GM19452 (cell line): ENCODE measurements at regions not wholly inside any gene's neighbourhood (a gene's known extent, or its start where the extent isn't known, plus 50 kb on each side); places are given as distances from the start of the nearest gene placed in this dataset.

Experiments used
- ATAC-seq: cut with Tn5 transposase; IDR thresholded peaks from one replicate; pipeline ENCODE4 v1.9.1; 2021; ENCODE audit not compliant: unreplicated experiment

- no peak for ATAC-seq
Observed at GRCh38 chr6:22804620-22805261, 235.4 kb downstream of the HDGFL1 start.

GRCh38 chr6:22807261-22807660 lies 237.9 kb downstream of the HDGFL1 start:
- no peak for ATAC-seq

- ATAC-seq, result no peak
Observed at GRCh38 chr6:22807818-22808217, 238.5 kb downstream of the HDGFL1 start.

- no peak for ATAC-seq
Observed at GRCh38 chr6:22808466-22808865, 239.1 kb downstream of the HDGFL1 start.

GRCh38 chr6:22809370-22809769 lies 240.0 kb downstream of the HDGFL1 start:
- ATAC-seq, result no peak

GRCh38 chr6:22819209-22819608 lies 249.8 kb downstream of the HDGFL1 start:
- no peak for ATAC-seq

- no peak for ATAC-seq
Observed at GRCh38 chr6:22821664-22822320, 252.4 kb downstream of the HDGFL1 start.

- no peak for ATAC-seq
Observed at GRCh38 chr6:22825210-22825609, 255.8 kb downstream of the HDGFL1 start.

GRCh38 chr6:22826961-22827360 lies 257.6 kb downstream of the HDGFL1 start:
- no peak for ATAC-seq

GRCh38 chr6:22827760-22828159 lies 258.4 kb downstream of the HDGFL1 start:
- no peak for ATAC-seq

GRCh38 chr6:22828179-22829062 lies 259.1 kb downstream of the HDGFL1 start:
- ATAC-seq, result no peak

GRCh38 chr6:22829070-22829469 lies 259.7 kb downstream of the HDGFL1 start:
- no peak for ATAC-seq

- ATAC-seq, result no peak
Observed at GRCh38 chr6:22830463-22830862, 261.1 kb downstream of the HDGFL1 start.

GRCh38 chr6:22833191-22833590 lies 263.8 kb downstream of the HDGFL1 start:
- no peak for ATAC-seq

GRCh38 chr6:22838345-22838744 lies 269.0 kb downstream of the HDGFL1 start:
- ATAC-seq, result no peak

GRCh38 chr6:22845467-22845866 lies 276.1 kb downstream of the HDGFL1 start:
- ATAC-seq, result no peak

- ATAC-seq, result no peak
Observed at GRCh38 chr6:22848121-22848520, 278.8 kb downstream of the HDGFL1 start.

GRCh38 chr6:22849921-22850320 lies 280.6 kb downstream of the HDGFL1 start:
- no peak for ATAC-seq

- no peak for ATAC-seq
Observed at GRCh38 chr6:22852101-22852500, 282.7 kb downstream of the HDGFL1 start.

- ATAC-seq, result no peak
Observed at GRCh38 chr6:22873513-22874136, 304.3 kb downstream of the HDGFL1 start.

GRCh38 chr6:22875845-22876244 lies 306.5 kb downstream of the HDGFL1 start:
- no peak for ATAC-seq
